ENCODE measurements at regions not wholly inside any gene's neighbourhood (a gene's known extent, or its start where the extent isn't known, plus 50 kb on each side); places are given as distances from the start of the nearest gene placed in this dataset.

- no peak for DNase-seq (ENCODE audit: low read depth in 2 of 2)
Measured at GRCh38 chr2:128530025-128530573, 211.4 kb upstream of the HS6ST1 start.

- DNase-seq (ENCODE audit: low read depth in 2 of 2): no peak
Measured at GRCh38 chr2:128531856-128532255, 213.2 kb upstream of the HS6ST1 start.

GRCh38 chr2:128533101-128533500, 214.4 kb upstream of the HS6ST1 start:
- no peak for DNase-seq (ENCODE audit: low read depth in 2 of 2)

GRCh38 chr2:128534688-128535392, 216.2 kb upstream of the HS6ST1 start:
- no peak for DNase-seq (ENCODE audit: low read depth in 2 of 2)

- no peak for DNase-seq (ENCODE audit: low read depth in 2 of 2)
Measured at GRCh38 chr2:128535953-128536352, 217.3 kb upstream of the HS6ST1 start.

GRCh38 chr2:128536925-128537620, 218.4 kb upstream of the HS6ST1 start:
- DNase-seq (ENCODE audit: low read depth in 2 of 2): no peak

- DNase-seq (ENCODE audit: low read depth in 2 of 2): no peak
Measured at GRCh38 chr2:128537646-128538045, 219.0 kb upstream of the HS6ST1 start.

GRCh38 chr2:128538396-128538795, 219.7 kb upstream of the HS6ST1 start:
- DNase-seq (ENCODE audit: low read depth in 2 of 2): no peak

GRCh38 chr2:128540670-128541069, 222.0 kb upstream of the HS6ST1 start:
- DNase-seq (ENCODE audit: low read depth in 2 of 2): no peak

GRCh38 chr2:128541448-128541847, 222.8 kb upstream of the HS6ST1 start:
- no peak for DNase-seq (ENCODE audit: low read depth in 2 of 2)

- no peak for DNase-seq (ENCODE audit: low read depth in 2 of 2)
Measured at GRCh38 chr2:128543036-128543435, 224.4 kb upstream of the HS6ST1 start.

GRCh38 chr2:128543646-128544045, 225.0 kb upstream of the HS6ST1 start:
- no peak for DNase-seq (ENCODE audit: low read depth in 2 of 2)

GRCh38 chr2:128544321-128545037, 225.8 kb upstream of the HS6ST1 start:
- DNase-seq (ENCODE audit: low read depth in 2 of 2): no peak

GRCh38 chr2:128545085-128545484, 226.4 kb upstream of the HS6ST1 start:
- no peak for DNase-seq (ENCODE audit: low read depth in 2 of 2)

- no peak for DNase-seq (ENCODE audit: low read depth in 2 of 2)
Measured at GRCh38 chr2:128545829-128546228, 227.2 kb upstream of the HS6ST1 start.

GRCh38 chr2:128547667-128548066, 229.0 kb upstream of the HS6ST1 start:
- no peak for DNase-seq (ENCODE audit: low read depth in 2 of 2)

GRCh38 chr2:128548461-128548891, 229.8 kb upstream of the HS6ST1 start:
- DNase-seq (ENCODE audit: low read depth in 2 of 2): no peak

GRCh38 chr2:128549094-128549493, 230.4 kb upstream of the HS6ST1 start:
- no peak for DNase-seq (ENCODE audit: low read depth in 2 of 2)

GRCh38 chr2:128549646-128550260, 231.1 kb upstream of the HS6ST1 start:
- no peak for DNase-seq (ENCODE audit: low read depth in 2 of 2)

- no peak for DNase-seq (ENCODE audit: low read depth in 2 of 2)
Measured at GRCh38 chr2:128550389-128550788, 231.7 kb upstream of the HS6ST1 start.

- no peak for DNase-seq (ENCODE audit: low read depth in 2 of 2)
Measured at GRCh38 chr2:128550801-128551416, 232.2 kb upstream of the HS6ST1 start.

GRCh38 chr2:128551435-128551834, 232.8 kb upstream of the HS6ST1 start:
- no peak for DNase-seq (ENCODE audit: low read depth in 2 of 2)

Measured in stimulated activated CD8-positive, alpha-beta memory T cell treated with anti-CD3 and anti-CD28 coated beads, Interleukin-2, amount 100 ng/mL, for 1 hour (primary cell).